Neural cell (in vitro differentiated cells): ENCODE measurements at regions not wholly inside any gene's neighbourhood (a gene's known extent, or its start where the extent isn't known, plus 50 kb on each side); places are given as distances from the start of the nearest gene placed in this dataset.
A peak's percentile ranks its signal among the peaks of the same experiment; 100 is the strongest.

Experiments used
- H2AFZ ChIP-seq: fragments of 200-600, 300-800 bp; sonication (generic), shearing (Covaris generic); 2 replicates; pipeline ENCODE4 v1.6.0; 2014; ENCODE audit warnings: low read depth, mild to moderate bottlenecking, antibody characterized with exemption, low read length, moderate library complexity
- H3F3A ChIP-seq: fragments of 200-600 bp; shearing (Covaris generic); 2 replicates; pipeline ENCODE4 v1.6.1; 2016; ENCODE audit warnings: mild to moderate bottlenecking, moderate library complexity, mixed read lengths, antibody characterized with exemption, low read length; ENCODE audit not compliant: insufficient read depth, poor library complexity, severe bottlenecking
- H3K27ac ChIP-seq: fragments of 200-600, 300-800 bp; sonication (generic), shearing (Covaris generic); 2 replicates; pipeline ENCODE4 v1.5.1; 2014; ENCODE audit warnings: mild to moderate bottlenecking, low read length, moderate library complexity
- H3K27me3 ChIP-seq: fragments of 300-800, 200-600 bp; sonication (generic), shearing (Covaris generic); 2 replicates; pipeline ENCODE4 v1.6.0; 2014; ENCODE audit warnings: mild to moderate bottlenecking, low read depth, low read length, moderate library complexity; ENCODE audit not compliant: insufficient read depth
- H3K36me3 ChIP-seq: fragments of 300-800, 200-600 bp; sonication (generic), shearing (Covaris generic); 2 replicates; pipeline ENCODE4 v1.5.1; 2014; ENCODE audit warnings: mild to moderate bottlenecking, antibody characterized with exemption, low read length, moderate library complexity; ENCODE audit not compliant: insufficient read depth
- H3K4me2 ChIP-seq: fragments of 300-800, 200-600 bp; sonication (generic), shearing (Covaris generic); 2 replicates; pipeline ENCODE4 v1.6.0; 2014; ENCODE audit warnings: mild to moderate bottlenecking, low read length
- H3K4me3 ChIP-seq: fragments of 300-800, 200-600 bp; sonication (generic), shearing (Covaris generic); 2 replicates; pipeline ENCODE4 v1.5.1; 2014; ENCODE audit warnings: mild to moderate bottlenecking, low read length, moderate library complexity
- H3K79me2 ChIP-seq: fragments of 200-600 bp; shearing (Covaris generic); replicated peaks from 2 replicates; pipeline ENCODE4 v1.6.0; 2014; ENCODE audit warnings: mild to moderate bottlenecking, low read length, moderate library complexity; ENCODE audit not compliant: insufficient read depth
- H3K9ac ChIP-seq: fragments of 300-800, 200-600 bp; sonication (generic), shearing (Covaris generic); 2 replicates; pipeline ENCODE4 v1.6.1; 2016; ENCODE audit warnings: mild to moderate bottlenecking, low read length, mixed read lengths
- H3K9me2 ChIP-seq: fragments of 200-600 bp; shearing (Covaris generic); 2 replicates; pipeline ENCODE4 v1.6.1; 2016; ENCODE audit warnings: mild to moderate bottlenecking, low read length, mixed read lengths; ENCODE audit not compliant: insufficient read depth
- H3K9me3 ChIP-seq: fragments of 200-600, 300-800 bp; sonication (generic), shearing (Covaris generic); 2 replicates; pipeline ENCODE4 v1.6.1; 2016; ENCODE audit warnings: mild to moderate bottlenecking, mixed run types, low read length, moderate library complexity, mixed read lengths
- H4K20me1 ChIP-seq: fragments of 200-600 bp; shearing (Covaris generic); 2 replicates; pipeline ENCODE4 v1.6.1; 2016; ENCODE audit warnings: mild to moderate bottlenecking, mixed run types; ENCODE audit not compliant: insufficient read depth
- EP300 ChIP-seq: fragments of 450-650 bp; conservative IDR thresholded peaks from 2 replicates; pipeline ENCODE4 v1.6.1; 2014; ENCODE audit warnings: antibody characterized with exemption, mild to moderate bottlenecking, moderate library complexity; ENCODE audit not compliant: poor library complexity, severe bottlenecking
- EZH2 ChIP-seq: fragments of 200-600, 300-800 bp; shearing (Covaris generic), sonication (generic); IDR thresholded peaks from 2 replicates; pipeline ENCODE4 v1.6.1; 2014; ENCODE audit warnings: antibody characterized with exemption, low read length, borderline replicate concordance, mild to moderate bottlenecking; ENCODE audit not compliant: insufficient read depth, poor library complexity, severe bottlenecking
- MXI1 ChIP-seq: fragments of 450-650 bp; conservative IDR thresholded peaks from 2 replicates; pipeline ENCODE4 v1.6.1; 2014; ENCODE audit warnings: antibody characterized with exemption, mild to moderate bottlenecking; ENCODE audit not compliant: poor library complexity, severe bottlenecking
- POLR2AphosphoS5 ChIP-seq: IDR thresholded peaks from 2 replicates; pipeline ENCODE4 v1.6.1; 2012
- RAD21 ChIP-seq: fragments of 450-650 bp; conservative IDR thresholded peaks from 2 replicates; pipeline ENCODE4 v1.6.1; 2014; ENCODE audit warnings: antibody characterized with exemption, mild to moderate bottlenecking, moderate library complexity
- SMC3 ChIP-seq: fragments of 450-650 bp; conservative IDR thresholded peaks from 2 replicates; pipeline ENCODE4 v1.6.1; 2014; ENCODE audit warnings: antibody characterized with exemption, mild to moderate bottlenecking, moderate library complexity; ENCODE audit not compliant: poor library complexity
- TAF1 ChIP-seq: IDR thresholded peaks from 2 replicates; pipeline ENCODE4 v1.6.1; 2012; ENCODE audit warnings: low read depth
- TF ChIP-seq, protein P1 (sequence below): fragments of 450-650 bp; IDR thresholded peaks from 2 replicates; pipeline ENCODE4 v1.5.1; 2014; ENCODE audit warnings: antibody characterized with exemption, mild to moderate bottlenecking, moderate library complexity; ENCODE audit not compliant: poor library complexity, severe bottlenecking
- TF ChIP-seq, protein P2 (sequence below): IDR thresholded peaks from 2 replicates; pipeline ENCODE4 v1.6.1; 2012; ENCODE audit warnings: borderline replicate concordance

DNA sequence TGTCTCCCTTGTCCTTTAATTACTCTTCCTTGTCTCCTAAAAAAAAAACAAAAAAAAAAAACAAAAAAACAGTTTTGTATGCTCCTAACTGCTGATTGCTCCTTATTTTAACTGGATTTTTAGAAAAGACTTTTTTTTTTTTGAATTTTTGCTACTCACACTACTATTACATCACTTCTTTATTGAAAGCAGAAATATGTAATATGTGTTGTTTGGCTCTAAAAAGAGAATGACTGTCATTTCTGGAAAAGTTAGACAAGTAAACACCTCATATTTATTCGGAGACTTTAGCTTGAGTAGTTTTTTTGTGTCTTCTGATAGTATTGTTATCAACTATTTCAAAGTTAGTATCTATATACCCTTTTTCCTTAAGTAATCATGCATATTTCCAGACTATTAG, 855.0 kb downstream of the USP25 start:
- no peaks in the 10 kb centered on the region for H3K9me3 ChIP-seq
- no peaks in the 10 kb centered on the region for H3K79me2 ChIP-seq
- H3K36me3 ChIP-seq = no peaks in the 10 kb centered on the region
- no peaks in the 10 kb centered on the region for H3K27me3 ChIP-seq
- H2AFZ ChIP-seq = no peak overlapping the region
- H3K4me3 ChIP-seq = no peak overlapping the region
- H3F3A ChIP-seq = no peaks in the 10 kb centered on the region
- no peak overlapping the region for H3K4me2 ChIP-seq
- H4K20me1 ChIP-seq = no peaks in the 10 kb centered on the region
- H3K9me2 ChIP-seq = no peaks in the 10 kb centered on the region
- no peak overlapping the region for H3K27ac ChIP-seq
- no peak for TF ChIP-seq RAD21
- no peak overlapping the region for H3K9ac ChIP-seq

DNA sequence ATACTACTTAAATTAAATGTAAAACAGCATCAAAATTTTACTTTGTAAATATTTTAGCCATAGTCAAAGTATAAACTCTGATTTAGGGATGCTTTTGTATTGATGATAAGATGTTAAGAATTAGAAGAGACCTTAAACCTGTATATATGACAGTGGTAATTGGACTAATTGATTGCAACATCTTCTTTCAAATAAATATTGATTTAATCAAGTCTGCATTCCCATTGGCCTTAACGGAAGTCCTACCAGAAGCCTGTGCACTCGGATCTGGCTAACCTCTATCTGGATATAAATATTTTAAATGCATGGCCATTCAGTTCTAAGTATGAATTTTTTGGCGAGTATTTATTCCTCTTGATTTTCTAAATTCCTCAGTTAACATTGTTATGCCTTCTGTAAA, 856.1 kb downstream of the USP25 start:
- H3K27ac ChIP-seq = no peak overlapping the region

DNA sequence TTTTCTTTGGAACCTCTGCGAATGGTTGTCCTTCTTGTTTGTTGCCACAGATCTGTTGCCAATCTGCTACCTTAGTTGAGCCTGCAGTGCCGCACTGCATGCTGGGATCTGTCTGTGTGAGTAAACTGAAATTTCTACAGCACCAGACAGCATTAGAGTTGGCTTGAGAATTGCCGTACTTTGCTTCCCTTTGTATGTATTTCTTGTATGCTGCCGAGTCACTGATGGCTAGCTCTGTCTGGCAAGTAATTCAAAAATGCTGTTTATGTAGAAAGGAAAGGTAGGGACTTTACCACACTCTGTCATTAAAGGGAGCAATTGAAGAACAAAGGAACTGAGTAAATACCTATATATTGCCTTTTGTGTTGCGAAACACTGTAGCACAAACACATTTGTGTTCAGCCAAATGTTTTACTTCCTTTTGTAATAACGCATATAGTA, 857.4 kb downstream of the USP25 start:
- H3K9me2 ChIP-seq = no peaks in the 10 kb centered on the region
- no peak overlapping the region for H3K4me2 ChIP-seq
- no peaks in the 10 kb centered on the region for H4K20me1 ChIP-seq
- no peaks in the 10 kb centered on the region for H3K79me2 ChIP-seq
- no peaks in the 10 kb centered on the region for H3K9me3 ChIP-seq
- H3K36me3 ChIP-seq = no peaks in the 10 kb centered on the region
- H3K4me3 ChIP-seq = no peak overlapping the region
- no peaks in the 10 kb centered on the region for H3F3A ChIP-seq
- no peak overlapping the region for H3K9ac ChIP-seq
- peak overlapping the region; percentile 76 for H3K27ac ChIP-seq
- no peak overlapping the region for H2AFZ ChIP-seq
- H3K27me3 ChIP-seq = no peaks in the 10 kb centered on the region
- TF ChIP-seq, protein P1, sequence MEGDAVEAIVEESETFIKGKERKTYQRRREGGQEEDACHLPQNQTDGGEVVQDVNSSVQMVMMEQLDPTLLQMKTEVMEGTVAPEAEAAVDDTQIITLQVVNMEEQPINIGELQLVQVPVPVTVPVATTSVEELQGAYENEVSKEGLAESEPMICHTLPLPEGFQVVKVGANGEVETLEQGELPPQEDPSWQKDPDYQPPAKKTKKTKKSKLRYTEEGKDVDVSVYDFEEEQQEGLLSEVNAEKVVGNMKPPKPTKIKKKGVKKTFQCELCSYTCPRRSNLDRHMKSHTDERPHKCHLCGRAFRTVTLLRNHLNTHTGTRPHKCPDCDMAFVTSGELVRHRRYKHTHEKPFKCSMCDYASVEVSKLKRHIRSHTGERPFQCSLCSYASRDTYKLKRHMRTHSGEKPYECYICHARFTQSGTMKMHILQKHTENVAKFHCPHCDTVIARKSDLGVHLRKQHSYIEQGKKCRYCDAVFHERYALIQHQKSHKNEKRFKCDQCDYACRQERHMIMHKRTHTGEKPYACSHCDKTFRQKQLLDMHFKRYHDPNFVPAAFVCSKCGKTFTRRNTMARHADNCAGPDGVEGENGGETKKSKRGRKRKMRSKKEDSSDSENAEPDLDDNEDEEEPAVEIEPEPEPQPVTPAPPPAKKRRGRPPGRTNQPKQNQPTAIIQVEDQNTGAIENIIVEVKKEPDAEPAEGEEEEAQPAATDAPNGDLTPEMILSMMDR = no peak
- TF ChIP-seq, protein P2, sequence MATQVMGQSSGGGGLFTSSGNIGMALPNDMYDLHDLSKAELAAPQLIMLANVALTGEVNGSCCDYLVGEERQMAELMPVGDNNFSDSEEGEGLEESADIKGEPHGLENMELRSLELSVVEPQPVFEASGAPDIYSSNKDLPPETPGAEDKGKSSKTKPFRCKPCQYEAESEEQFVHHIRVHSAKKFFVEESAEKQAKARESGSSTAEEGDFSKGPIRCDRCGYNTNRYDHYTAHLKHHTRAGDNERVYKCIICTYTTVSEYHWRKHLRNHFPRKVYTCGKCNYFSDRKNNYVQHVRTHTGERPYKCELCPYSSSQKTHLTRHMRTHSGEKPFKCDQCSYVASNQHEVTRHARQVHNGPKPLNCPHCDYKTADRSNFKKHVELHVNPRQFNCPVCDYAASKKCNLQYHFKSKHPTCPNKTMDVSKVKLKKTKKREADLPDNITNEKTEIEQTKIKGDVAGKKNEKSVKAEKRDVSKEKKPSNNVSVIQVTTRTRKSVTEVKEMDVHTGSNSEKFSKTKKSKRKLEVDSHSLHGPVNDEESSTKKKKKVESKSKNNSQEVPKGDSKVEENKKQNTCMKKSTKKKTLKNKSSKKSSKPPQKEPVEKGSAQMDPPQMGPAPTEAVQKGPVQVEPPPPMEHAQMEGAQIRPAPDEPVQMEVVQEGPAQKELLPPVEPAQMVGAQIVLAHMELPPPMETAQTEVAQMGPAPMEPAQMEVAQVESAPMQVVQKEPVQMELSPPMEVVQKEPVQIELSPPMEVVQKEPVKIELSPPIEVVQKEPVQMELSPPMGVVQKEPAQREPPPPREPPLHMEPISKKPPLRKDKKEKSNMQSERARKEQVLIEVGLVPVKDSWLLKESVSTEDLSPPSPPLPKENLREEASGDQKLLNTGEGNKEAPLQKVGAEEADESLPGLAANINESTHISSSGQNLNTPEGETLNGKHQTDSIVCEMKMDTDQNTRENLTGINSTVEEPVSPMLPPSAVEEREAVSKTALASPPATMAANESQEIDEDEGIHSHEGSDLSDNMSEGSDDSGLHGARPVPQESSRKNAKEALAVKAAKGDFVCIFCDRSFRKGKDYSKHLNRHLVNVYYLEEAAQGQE = peak; percentile 16
- TF ChIP-seq MXI1 (no peak), SMC3 (no peak), POLR2AphosphoS5 (peak; percentile 58), TAF1 (no peak)

More for the DNA sequence above, 856.1 kb downstream of the USP25 start:
- TF ChIP-seq, protein P1 = no peak
- TF ChIP-seq EZH2 (no peak), TAF1 (no peak), EP300 (no peak), RAD21 (no peak), MXI1 (no peak)
- TF ChIP-seq, protein P2 = no peak
- Histone ChIP-seq H3K27me3 (no peaks in the 10 kb centered on the region), H4K20me1 (no peaks in the 10 kb centered on the region), H2AFZ (no peak overlapping the region), H3F3A (no peaks in the 10 kb centered on the region), H3K9me2 (no peaks in the 10 kb centered on the region), H3K9me3 (no peaks in the 10 kb centered on the region), H3K4me3 (no peak overlapping the region), H3K4me2 (no peak overlapping the region), H3K9ac (no peak overlapping the region), H3K36me3 (no peaks in the 10 kb centered on the region), H3K79me2 (no peaks in the 10 kb centered on the region)
